SK-N-SH (cell line): ENCODE measurements at regions not wholly inside any gene's neighbourhood (a gene's known extent, or its start where the extent isn't known, plus 50 kb on each side); places are given as distances from the start of the nearest gene placed in this dataset.

Source experiments
- CTCF ChIA-PET: fragments of 300-600, 350-600 bp; formaldehyde crosslinking; extraction: SDS; loops from one replicate; lab custom pipeline; 2021; lab: Yijun Ruan, JAX
- POLR2A ChIA-PET: fragments of 350-600 bp; sonication (Branson Sonifier 250); formaldehyde crosslinking; extraction: SDS; loops from one replicate; lab custom pipeline; 2020; ENCODE audit warnings: antibody characterized with exemption, inconsistent platforms; lab: Yijun Ruan, JAX
- DNase-seq: peaks from one replicate; pipeline ENCODE4 v3.0.0; 2012
- H2AFZ ChIP-seq: fragments of 200-600 bp; sonication (generic); 2 replicates; pipeline ENCODE4 v1.8.1; 2016; ENCODE audit warnings: antibody characterized with exemption, mild to moderate bottlenecking, low read depth
- H3F3A ChIP-seq: fragments of 200-600 bp; sonication (generic); replicated peaks from 2 replicates; pipeline ENCODE3; 2016; ENCODE audit warnings: antibody characterized with exemption, mild to moderate bottlenecking; ENCODE audit not compliant: insufficient read depth
- H3K27ac ChIP-seq, 2 experiments: fragments of 200-500 bp in 1 of 2; fragments of 200-600 bp in 1 of 2; sonication (Bioruptor generic) in 1 of 2; sonication (generic), shearing (Covaris generic) in 1 of 2; 2 replicates each; pipeline versions ENCODE4 v1.5.1 to v1.6.1; 2014 to 2016; ENCODE audit warnings: low read depth in 2 of 2, inconsistent platforms in 1 of 2, low read length in 1 of 2, mild to moderate bottlenecking in 1 of 2, mixed read lengths in 1 of 2
- H3K27me3 ChIP-seq: fragments of 200-600 bp; sonication (generic), shearing (Covaris generic); 2 replicates; pipeline ENCODE4 v1.6.1; 2016; ENCODE audit warnings: mixed run types; ENCODE audit not compliant: insufficient read depth
- H3K36me3 ChIP-seq, 2 experiments: fragments of 200-500 bp in 1 of 2; fragments of 200-600 bp in 1 of 2; sonication (Bioruptor generic) in 1 of 2; sonication (generic) in 1 of 2; replicated peaks in 1 of 2; 2 replicates each; pipeline versions ENCODE3 to v1.5.1; 2014 to 2016; ENCODE audit warnings: low read length in 1 of 2, mild to moderate bottlenecking in 1 of 2; ENCODE audit not compliant: insufficient read depth in 2 of 2, control insufficient read depth in 1 of 2
- H3K4me1 ChIP-seq, 2 experiments: fragments of 200-500 bp in 1 of 2; fragments of 200-600 bp in 1 of 2; sonication (Bioruptor generic) in 1 of 2; sonication (generic), shearing (Covaris generic) in 1 of 2; 2 replicates each; pipeline versions ENCODE4 v1.5.1 to v1.6.1; 2014 to 2016; ENCODE audit warnings: low read depth in 1 of 2, low read length in 1 of 2, mixed run types in 1 of 2; ENCODE audit not compliant: insufficient read depth in 2 of 2, control insufficient read depth in 1 of 2
- H3K4me2 ChIP-seq: fragments of 200-600 bp; sonication (generic), shearing (Covaris generic); 2 replicates; pipeline ENCODE4 v1.6.1; 2017; ENCODE audit warnings: mixed run types
- H3K4me3 ChIP-seq, 2 experiments: fragments of 200-500 bp in 1 of 2; fragments of 200-600 bp in 1 of 2; sonication (Bioruptor generic) in 1 of 2; sonication (generic), shearing (Covaris generic) in 1 of 2; 2 replicates each; pipeline versions ENCODE4 v1.5.1 to v1.8.1; 2014 to 2016; ENCODE audit warnings: low read depth in 2 of 2, inconsistent platforms in 1 of 2, low read length in 1 of 2, mild to moderate bottlenecking in 1 of 2, mixed read lengths in 1 of 2, moderate library complexity in 1 of 2
- H3K79me2 ChIP-seq: fragments of 200-600 bp; sonication (generic); 2 replicates; pipeline ENCODE4 v1.8.1; 2017; ENCODE audit warnings: mild to moderate bottlenecking; ENCODE audit not compliant: insufficient read depth
- H3K9ac ChIP-seq: fragments of 200-600 bp; sonication (generic); 2 replicates; pipeline ENCODE4 v1.6.1; 2017; ENCODE audit warnings: mixed run types
- H3K9me2 ChIP-seq: fragments of 200-600 bp; sonication (generic); 2 replicates; pipeline ENCODE4 v1.6.1; 2017; ENCODE audit warnings: mixed run types
- H3K9me3 ChIP-seq: fragments of 200-600 bp; sonication (generic); 2 replicates; pipeline ENCODE4 v1.6.1; 2017; ENCODE audit warnings: mixed run types, mild to moderate bottlenecking, moderate library complexity
- H4K20me1 ChIP-seq: fragments of 200-600 bp; sonication (generic); 2 replicates; pipeline ENCODE4 v1.6.1; 2017; ENCODE audit warnings: mild to moderate bottlenecking, mixed run types; ENCODE audit not compliant: insufficient read depth
- CHD2 ChIP-seq: fragments of 150-350 bp; IDR thresholded peaks from 2 replicates; pipeline ENCODE4 v1.6.1; 2018; ENCODE audit warnings: low read length; ENCODE audit not compliant: partially characterized antibody
- ELF1 ChIP-seq: IDR thresholded peaks from 2 replicates; pipeline ENCODE4 v1.4.0; 2012
- EP300 ChIP-seq, 2 experiments: IDR thresholded peaks; 2 replicates each; pipeline versions ENCODE4 v1.4.0 to v1.6.1; 2012; ENCODE audit warnings: borderline replicate concordance in 1 of 2, low read depth in 1 of 2, low read length in 1 of 2
- EZH2phosphoT487 ChIP-seq: fragments of 200-600 bp; sonication (generic); IDR thresholded peaks from 2 replicates; pipeline ENCODE4 v1.6.1; 2017; ENCODE audit warnings: low read depth, mixed run types, mild to moderate bottlenecking, antibody characterized with exemption, moderate library complexity, borderline replicate concordance
- FOSL2 ChIP-seq: IDR thresholded peaks from 2 replicates; pipeline ENCODE4 v1.4.0; 2012; ENCODE audit warnings: low read depth, mild to moderate bottlenecking, moderate library complexity, borderline replicate concordance
- FOXJ3 ChIP-seq: sonication (generic); formaldehyde crosslinking; IDR thresholded peaks from 2 replicates; pipeline ENCODE4 v1.5.1; 2020; ENCODE audit warnings: mild to moderate bottlenecking, missing genetic modification reagents
- GABPA ChIP-seq: IDR thresholded peaks from 2 replicates; pipeline ENCODE4 v1.4.0; 2012; ENCODE audit warnings: low read depth, mild to moderate bottlenecking
- GATA2 ChIP-seq: sonication (generic); formaldehyde crosslinking; IDR thresholded peaks from 2 replicates; pipeline ENCODE4 v1.5.0; 2020; ENCODE audit warnings: mild to moderate bottlenecking, missing genetic modification reagents
- IRF3 ChIP-seq: fragments of 150-350 bp; IDR thresholded peaks from 2 replicates; pipeline ENCODE4 v1.6.1; 2016; ENCODE audit warnings: mild to moderate bottlenecking, low read depth, low read length
- JUND ChIP-seq: IDR thresholded peaks from 2 replicates; pipeline ENCODE4 v1.4.0; 2012
- MAX ChIP-seq: IDR thresholded peaks from 2 replicates; pipeline ENCODE4 v1.4.0; 2012; ENCODE audit warnings: low read depth
- MEF2A ChIP-seq: IDR thresholded peaks from 2 replicates; pipeline ENCODE4 v1.4.0; 2012; ENCODE audit warnings: low read depth, borderline replicate concordance
- PBX3 ChIP-seq: IDR thresholded peaks from 2 replicates; pipeline ENCODE4; 2012
- POLR2AphosphoS5 ChIP-seq: IDR thresholded peaks from 2 replicates; pipeline ENCODE4 v1.6.1; 2012; ENCODE audit warnings: low read depth, low read length
- RCOR1 ChIP-seq: fragments of 150-350 bp; IDR thresholded peaks from 2 replicates; pipeline ENCODE4 v1.6.1; 2017; ENCODE audit warnings: antibody characterized with exemption, low read length
- TCF12 ChIP-seq: IDR thresholded peaks from 2 replicates; pipeline ENCODE4 v1.4.0; 2012
- TEAD4 ChIP-seq: IDR thresholded peaks from 2 replicates; pipeline ENCODE4 v1.4.0; 2012; ENCODE audit warnings: mild to moderate bottlenecking, borderline replicate concordance; ENCODE audit not compliant: insufficient read depth
- ZBTB33 ChIP-seq: IDR thresholded peaks from 2 replicates; pipeline ENCODE4 v1.4.0; 2012; ENCODE audit warnings: low read depth, borderline replicate concordance
- WGBS: methylation state at CpG from one replicate; pipeline ENCODE4 v1.1.6; 2017; ENCODE audit warnings: low lambda C conversion rate; 5-methylcytosine and 5-hydroxymethylcytosine counted together

GRCh38 chr18:68083776-68084175 is 567.3 kb upstream of the DSEL start:
- Histone ChIP-seq H3K9ac (no peak overlapping the region), H2AFZ (no peak overlapping the region), H3K9me2 (no peaks in the 10 kb centered on the region), H3K36me3 (no peaks in the 10 kb centered on the region), H3K27me3 (no peaks in the 10 kb centered on the region), H3F3A (no peaks in the 10 kb centered on the region), H3K79me2 (no peaks in the 10 kb centered on the region), H3K4me1 (no peaks in the 10 kb centered on the region; a peak in 1 of 4 replicates), H4K20me1 (no peaks in the 10 kb centered on the region), H3K4me2 (no peak overlapping the region), H3K27ac (no peak overlapping the region; a peak in 1 of 4 replicates), H3K4me3 (no peak overlapping the region), H3K9me3 (no peaks in the 10 kb centered on the region)
- ChIA-PET POLR2A (no interaction called here), CTCF (no interaction called here)
- no peak for DNase-seq
- WGBS: 76% methylated on average over 3 of the region's 3 CpGs
- TF ChIP-seq JUND: no peak

- WGBS: 58% methylated on average over 4 of the region's 4 CpGs
Observed at GRCh38 chr18:68083131-68083530, 566.6 kb upstream of the DSEL start.

GRCh38 chr18:68072744-68073143 is 556.2 kb upstream of the DSEL start:
- CTCF ChIA-PET: no interaction called here
- TF ChIP-seq CHD2: no peak
- no peak for TF ChIP-seq EZH2phosphoT487
- no peak for TF ChIP-seq TEAD4
- no peak for TF ChIP-seq RCOR1
- no peak for TF ChIP-seq FOXJ3 (CRISPR knock-in tag)
- TF ChIP-seq EP300 (IDR thresholded peaks at IDR 0.05; ENCODE audit: borderline replicate concordance in 1 of 2, low read depth in 1 of 2, low read length in 1 of 2): no peak
- TF ChIP-seq FOSL2: no peak
- TF ChIP-seq IRF3: no peak
- no peak for TF ChIP-seq GATA2 (CRISPR knock-in tag)
- no peak for TF ChIP-seq GABPA
- TF ChIP-seq MAX: no peak
- TF ChIP-seq ZBTB33: no peak

More at GRCh38 chr18:68083131-68083530, 566.6 kb upstream of the DSEL start:
- TF ChIP-seq MEF2A (no peak), ELF1 (no peak), PBX3 (peak; percentile 43; the same call in 1 of the 2 replicates), JUND (0 out of 2 replicates have a peak, but pooled peaks have one; percentile 9), TCF12 (peak; percentile 36; the same call in 1 of the 2 replicates), POLR2AphosphoS5 (no peak), TEAD4 (no peak)
- H3K27me3 ChIP-seq: no peaks in the 10 kb centered on the region
- no peaks in the 10 kb centered on the region for H3K79me2 ChIP-seq
- no peaks in the 10 kb centered on the region for H3K9me2 ChIP-seq
- H4K20me1 ChIP-seq: no peaks in the 10 kb centered on the region
- H3K4me3 ChIP-seq: no peak overlapping the region
- no peak overlapping the region for H3K4me2 ChIP-seq
- H3K9ac ChIP-seq: no peak overlapping the region
- no peaks in the 10 kb centered on the region for H3K36me3 ChIP-seq
- no peak for DNase-seq
- ChIA-PET CTCF (no interaction called here), POLR2A (no interaction called here)
- H3K4me1 ChIP-seq: no peaks in the 10 kb centered on the region; a peak in 1 of 4 replicates
- H3K27ac ChIP-seq: no peak overlapping the region
- H2AFZ ChIP-seq: peak overlapping the region; percentile 27; the same call in 1 of the 2 replicates
- no peaks in the 10 kb centered on the region for H3F3A ChIP-seq
- no peaks in the 10 kb centered on the region for H3K9me3 ChIP-seq

More at GRCh38 chr18:68072744-68073143, 556.2 kb upstream of the DSEL start:
- Histone ChIP-seq H3K27ac (no peak overlapping the region), H2AFZ (no peak overlapping the region), H3K9me2 (no peaks in the 10 kb centered on the region), H3K4me1 (no peaks in the 10 kb centered on the region; a peak in 1 of 4 replicates), H3K9ac (no peak overlapping the region), H3K9me3 (no peaks in the 10 kb centered on the region), H3K4me3 (no peak overlapping the region), H3K27me3 (no peaks in the 10 kb centered on the region), H3F3A (no peaks in the 10 kb centered on the region), H3K4me2 (no peak overlapping the region), H4K20me1 (no peaks in the 10 kb centered on the region), H3K36me3 (no peaks in the 10 kb centered on the region), H3K79me2 (no peaks in the 10 kb centered on the region)
- DNase-seq: no peak
- POLR2A ChIA-PET: no interaction called here
- 74% methylated on average over 4 of the region's 7 CpGs for WGBS
